Fibroblast of lung (primary cell): ENCODE measurements at regions not wholly inside any gene's neighbourhood (a gene's known extent, or its start where the extent isn't known, plus 50 kb on each side); places are given as distances from the start of the nearest gene placed in this dataset.

ENCODE experiments used
- DNase-seq, 2 donors: peaks; one replicate each; pipeline versions ENCODE4 v3.0.0 to v3.0.0-alpha.2; 2010; ENCODE audit warnings: low read depth in 2 of 2
- H2AFZ ChIP-seq: 2 replicates; pipeline ENCODE4 v1.5.1; 2012; ENCODE audit warnings: low read length, control low read depth, inconsistent platforms
- H3K27ac ChIP-seq: 2 replicates; pipeline ENCODE4 v1.5.1; 2011; ENCODE audit warnings: low read length, control low read depth; ENCODE audit not compliant: insufficient read depth
- H3K27me3 ChIP-seq: 2 replicates; pipeline ENCODE4 v1.5.1; 2011; ENCODE audit warnings: mild to moderate bottlenecking, low read length; ENCODE audit not compliant: control insufficient read depth, insufficient read depth
- H3K36me3 ChIP-seq: 2 replicates; pipeline ENCODE4 v1.5.1; 2011; ENCODE audit warnings: low read length; ENCODE audit not compliant: control insufficient read depth, insufficient read depth
- H3K4me1 ChIP-seq: 2 replicates; pipeline ENCODE4 v1.5.1; 2011; ENCODE audit warnings: low read length; ENCODE audit not compliant: control insufficient read depth, insufficient read depth; ENCODE audit errors: extremely low read depth
- H3K4me2 ChIP-seq: 2 replicates; pipeline ENCODE4 v1.5.1; 2011; ENCODE audit warnings: low read length, control low read depth; ENCODE audit not compliant: insufficient read depth; ENCODE audit errors: extremely low read depth
- H3K4me3 ChIP-seq, 4 experiments: fragments of 200-600 bp in 1 of 4; sonication (generic) in 1 of 4; replicated peaks in 1 of 4; 2 replicates each; pipeline ENCODE4 v1.5.1; 2011 to 2016; ENCODE audit warnings: low read length in 4 of 4, low read depth in 3 of 4, mild to moderate bottlenecking in 3 of 4, control low read depth in 2 of 4, inconsistent platforms in 1 of 4, mixed read lengths in 1 of 4; ENCODE audit not compliant: insufficient read depth in 1 of 4; ENCODE audit errors: control extremely low read depth in 1 of 4
- H3K79me2 ChIP-seq: 2 replicates; pipeline ENCODE4 v1.5.1; 2012; ENCODE audit warnings: mild to moderate bottlenecking, low read length, inconsistent platforms; ENCODE audit not compliant: control insufficient read depth, insufficient read depth
- H3K9ac ChIP-seq: 2 replicates; pipeline ENCODE4 v1.5.1; 2011; ENCODE audit warnings: mild to moderate bottlenecking, low read length, control low read depth; ENCODE audit not compliant: insufficient read depth
- H3K9me3 ChIP-seq: 2 replicates; pipeline ENCODE4 v1.5.1; 2012; ENCODE audit warnings: low read depth, low read length; ENCODE audit not compliant: control insufficient read depth, insufficient read depth
- H4K20me1 ChIP-seq: 2 replicates; pipeline ENCODE4 v1.5.1; 2011; ENCODE audit warnings: low read length; ENCODE audit not compliant: control insufficient read depth, insufficient read depth; ENCODE audit errors: extremely low read depth
- CTCF ChIP-seq, 2 donors: IDR thresholded peaks in 1 of 2; conservative IDR thresholded peaks in 1 of 2; 1 replicate in 1 of 2; 2 replicates in 1 of 2; pipeline ENCODE4 v1.5.1; 2011 to 2012; ENCODE audit warnings: low read length in 2 of 2, control low read depth in 1 of 2, inconsistent platforms in 1 of 2, low read depth in 1 of 2, mild to moderate bottlenecking in 1 of 2
- EZH2 ChIP-seq: IDR thresholded peaks from 2 replicates; pipeline ENCODE4 v1.5.1; 2012; ENCODE audit warnings: low read length, control low read depth, mild to moderate bottlenecking; ENCODE audit errors: missing control alignments

- H2AFZ ChIP-seq = no peak overlapping the region
- H3K9me3 ChIP-seq = no peaks in the 10 kb centered on the region
- H3K4me1 ChIP-seq = peaks cover 8% of the 10 kb centered on the region
- no peak overlapping the region for H3K9ac ChIP-seq
- H3K79me2 ChIP-seq = no peaks in the 10 kb centered on the region
- H3K4me3 ChIP-seq = no peak overlapping the region
- no peaks in the 10 kb centered on the region for H3K27me3 ChIP-seq
- no peak for DNase-seq
- TF ChIP-seq EZH2 (no peak), CTCF (conservative IDR thresholded peaks at IDR 0.05 in 1 of 2, IDR thresholded peaks at IDR 0.05 in 1 of 2; ENCODE audit: low read depth in 1 of 2, low read length in 2 of 2) (no peak)
- H4K20me1 ChIP-seq = no peaks in the 10 kb centered on the region
- no peaks in the 10 kb centered on the region for H3K36me3 ChIP-seq
- H3K4me2 ChIP-seq = no peak overlapping the region
- no peak overlapping the region for H3K27ac ChIP-seq
Observed at GRCh38 chr3:34000301-34000700, 201.9 kb downstream of the PDCD6IP start.

GRCh38 chr3:34001022-34001421 is 202.6 kb downstream of the PDCD6IP start:
- TF ChIP-seq CTCF (conservative IDR thresholded peaks at IDR 0.05 in 1 of 2, IDR thresholded peaks at IDR 0.05 in 1 of 2; ENCODE audit: low read depth in 1 of 2, low read length in 2 of 2) (no peak), EZH2 (no peak)
- Histone ChIP-seq H3K4me1 (peaks cover 15% of the 10 kb centered on the region), H3K9me3 (no peaks in the 10 kb centered on the region), H3K9ac (no peak overlapping the region), H3K27me3 (no peaks in the 10 kb centered on the region), H3K36me3 (no peaks in the 10 kb centered on the region), H3K4me2 (no peak overlapping the region), H3K27ac (no peak overlapping the region), H3K79me2 (no peaks in the 10 kb centered on the region), H4K20me1 (no peaks in the 10 kb centered on the region), H2AFZ (no peak overlapping the region), H3K4me3 (no peak overlapping the region)
- no peak for DNase-seq

GRCh38 chr3:34001990-34002389 is 203.6 kb downstream of the PDCD6IP start:
- TF ChIP-seq EZH2 (no peak), CTCF (conservative IDR thresholded peaks at IDR 0.05 in 1 of 2, IDR thresholded peaks at IDR 0.05 in 1 of 2; ENCODE audit: low read depth in 1 of 2, low read length in 2 of 2) (no peak)

More at GRCh38 chr3:34001990-34002389, 203.6 kb downstream of the PDCD6IP start:
- peaks cover 20% of the 10 kb centered on the region for H3K4me1 ChIP-seq
- H3K4me2 ChIP-seq = no peak overlapping the region
- H3K79me2 ChIP-seq = no peaks in the 10 kb centered on the region
- no peaks in the 10 kb centered on the region for H3K9me3 ChIP-seq
- no peak overlapping the region for H3K27ac ChIP-seq
- no peak overlapping the region for H3K9ac ChIP-seq
- no peaks in the 10 kb centered on the region for H3K36me3 ChIP-seq
- no peaks in the 10 kb centered on the region for H3K27me3 ChIP-seq
- no peak for DNase-seq
- H2AFZ ChIP-seq = no peak overlapping the region
- H3K4me3 ChIP-seq = no peak overlapping the region
- no peaks in the 10 kb centered on the region for H4K20me1 ChIP-seq
